BE2C (cell line): ENCODE measurements at regions not wholly inside any gene's neighbourhood (a gene's known extent, or its start where the extent isn't known, plus 50 kb on each side); places are given as distances from the start of the nearest gene placed in this dataset.

Source experiments
- DNase-seq: peaks from one replicate; pipeline ENCODE4 v3.0.0-alpha.2; 2020
- H3K27me3 ChIP-seq: fragments of 250-450 bp; sonication (Bioruptor Pico); 2 replicates; pipeline ENCODE4 v1.5.1; 2020; ENCODE audit warnings: mild to moderate bottlenecking
- H3K36me3 ChIP-seq: fragments of 250-450 bp; sonication (Bioruptor Pico); 2 replicates; pipeline ENCODE4 v1.5.1; 2020; ENCODE audit warnings: mild to moderate bottlenecking
- H3K4me1 ChIP-seq: fragments of 250-450 bp; sonication (Bioruptor Pico); 2 replicates; pipeline ENCODE4 v1.5.1; 2020
- H3K4me3 ChIP-seq: 2 replicates; pipeline ENCODE4 v1.5.1; 2011; ENCODE audit warnings: low read depth, low read length
- H3K9me3 ChIP-seq: fragments of 250-450 bp; sonication (Bioruptor Pico); 2 replicates; pipeline ENCODE4 v1.5.1; 2020
- TF ChIP-seq, protein P1 (sequence below): IDR thresholded peaks from 2 replicates; pipeline ENCODE4 v1.5.1; 2012; ENCODE audit warnings: mild to moderate bottlenecking, low read depth, low read length

DNA sequence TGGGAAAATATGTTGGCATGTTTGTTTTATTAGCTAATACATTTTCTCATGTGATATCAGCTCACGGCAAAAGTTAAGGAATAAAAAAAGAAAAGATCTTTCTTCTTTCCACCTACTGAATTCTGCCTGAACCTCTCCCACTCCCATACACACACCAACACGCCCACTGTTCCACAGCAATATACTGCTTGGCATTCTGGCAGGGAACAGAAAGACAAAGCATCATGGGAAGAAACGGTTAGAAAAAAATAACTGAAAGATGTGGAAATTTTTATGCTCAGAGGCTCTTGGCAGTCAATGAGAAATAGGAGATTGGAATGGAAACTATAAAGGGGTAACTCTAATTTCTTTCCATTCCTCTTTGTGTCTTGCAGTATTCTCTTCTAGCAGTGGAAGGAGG is 268.5 kb downstream of the FOXG1 start:
- TF ChIP-seq, protein P1, sequence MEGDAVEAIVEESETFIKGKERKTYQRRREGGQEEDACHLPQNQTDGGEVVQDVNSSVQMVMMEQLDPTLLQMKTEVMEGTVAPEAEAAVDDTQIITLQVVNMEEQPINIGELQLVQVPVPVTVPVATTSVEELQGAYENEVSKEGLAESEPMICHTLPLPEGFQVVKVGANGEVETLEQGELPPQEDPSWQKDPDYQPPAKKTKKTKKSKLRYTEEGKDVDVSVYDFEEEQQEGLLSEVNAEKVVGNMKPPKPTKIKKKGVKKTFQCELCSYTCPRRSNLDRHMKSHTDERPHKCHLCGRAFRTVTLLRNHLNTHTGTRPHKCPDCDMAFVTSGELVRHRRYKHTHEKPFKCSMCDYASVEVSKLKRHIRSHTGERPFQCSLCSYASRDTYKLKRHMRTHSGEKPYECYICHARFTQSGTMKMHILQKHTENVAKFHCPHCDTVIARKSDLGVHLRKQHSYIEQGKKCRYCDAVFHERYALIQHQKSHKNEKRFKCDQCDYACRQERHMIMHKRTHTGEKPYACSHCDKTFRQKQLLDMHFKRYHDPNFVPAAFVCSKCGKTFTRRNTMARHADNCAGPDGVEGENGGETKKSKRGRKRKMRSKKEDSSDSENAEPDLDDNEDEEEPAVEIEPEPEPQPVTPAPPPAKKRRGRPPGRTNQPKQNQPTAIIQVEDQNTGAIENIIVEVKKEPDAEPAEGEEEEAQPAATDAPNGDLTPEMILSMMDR, result no peak

DNA sequence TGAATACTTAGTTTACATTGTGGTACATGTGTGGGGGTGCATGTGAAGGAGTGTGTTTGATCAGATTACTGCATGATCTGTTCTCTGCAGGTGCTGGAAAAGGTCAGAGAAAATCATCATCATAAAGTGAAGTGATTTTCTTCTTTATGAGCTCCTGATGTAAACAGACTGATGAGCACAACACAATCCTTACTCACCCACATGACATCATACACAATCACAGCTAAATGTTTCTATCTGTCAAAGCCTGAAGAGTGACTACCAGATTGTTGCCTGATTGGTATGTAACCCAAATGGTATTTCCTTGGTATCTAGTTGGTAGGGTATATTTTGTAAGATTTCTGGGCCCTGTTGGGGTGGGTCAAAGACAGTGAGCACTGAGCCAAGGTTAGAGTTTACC is 270.8 kb downstream of the FOXG1 start:
- TF ChIP-seq, protein P1, result no peak
- H3K36me3 ChIP-seq, result no peaks in the 10 kb centered on the region
- H3K4me3 ChIP-seq, result no peak overlapping the region
- H3K9me3 ChIP-seq, result no peaks in the 10 kb centered on the region
- no peak for DNase-seq
- no peaks in the 10 kb centered on the region for H3K27me3 ChIP-seq
- no peaks in the 10 kb centered on the region for H3K4me1 ChIP-seq

More for the DNA sequence above, 268.5 kb downstream of the FOXG1 start:
- no peak for DNase-seq
- no peaks in the 10 kb centered on the region for H3K9me3 ChIP-seq
- no peak overlapping the region for H3K4me3 ChIP-seq
- H3K4me1 ChIP-seq, result no peaks in the 10 kb centered on the region
- H3K36me3 ChIP-seq, result no peaks in the 10 kb centered on the region
- no peaks in the 10 kb centered on the region for H3K27me3 ChIP-seq

DNA sequence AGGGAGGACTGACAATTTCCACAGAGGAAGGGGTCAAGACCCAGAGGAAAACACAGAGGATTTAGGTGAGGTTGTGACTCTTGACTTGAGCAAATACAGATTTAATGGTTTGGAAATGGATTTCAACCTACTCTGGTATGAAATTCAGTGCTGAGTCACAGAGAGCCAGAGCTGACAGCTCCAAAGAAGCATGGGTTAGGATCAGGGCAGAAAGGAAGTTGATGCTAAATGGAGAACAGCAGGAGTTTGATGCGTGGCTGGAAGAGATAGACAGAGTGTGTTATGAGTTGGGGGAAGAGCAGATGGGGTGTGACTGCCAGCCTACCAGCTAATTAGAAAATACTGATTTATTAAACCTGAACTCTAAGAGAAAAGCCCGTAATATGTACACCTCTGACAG is 272.6 kb downstream of the FOXG1 start:
- Histone ChIP-seq H3K4me1 (no peaks in the 10 kb centered on the region), H3K4me3 (no peak overlapping the region), H3K36me3 (no peaks in the 10 kb centered on the region), H3K9me3 (no peaks in the 10 kb centered on the region), H3K27me3 (no peaks in the 10 kb centered on the region)
- no peak for DNase-seq
- TF ChIP-seq, protein P1, result no peak

DNA sequence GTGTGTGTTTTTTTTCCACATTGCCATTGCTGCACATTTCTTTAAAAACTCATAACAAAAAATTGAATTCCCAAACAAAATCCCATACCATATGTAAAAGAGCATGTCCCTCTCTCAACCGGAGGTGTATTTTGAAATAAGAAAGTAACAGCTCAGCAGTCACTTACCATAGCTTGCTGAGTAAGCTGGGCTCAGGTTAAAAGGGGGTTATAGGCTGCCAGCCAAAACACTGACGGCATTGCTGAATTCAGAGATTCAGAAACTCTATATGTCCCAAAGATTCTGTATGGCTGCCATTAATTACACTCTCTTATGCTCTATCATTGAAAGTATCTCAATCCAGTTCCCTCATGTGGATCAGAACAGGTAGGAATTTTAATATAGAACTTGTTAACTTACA is 276.0 kb downstream of the FOXG1 start:
- Histone ChIP-seq H3K9me3 (no peaks in the 10 kb centered on the region), H3K4me3 (no peak overlapping the region), H3K36me3 (no peaks in the 10 kb centered on the region), H3K4me1 (no peaks in the 10 kb centered on the region), H3K27me3 (no peaks in the 10 kb centered on the region)
- DNase-seq, result no peak
- TF ChIP-seq, protein P1, result no peak

DNA sequence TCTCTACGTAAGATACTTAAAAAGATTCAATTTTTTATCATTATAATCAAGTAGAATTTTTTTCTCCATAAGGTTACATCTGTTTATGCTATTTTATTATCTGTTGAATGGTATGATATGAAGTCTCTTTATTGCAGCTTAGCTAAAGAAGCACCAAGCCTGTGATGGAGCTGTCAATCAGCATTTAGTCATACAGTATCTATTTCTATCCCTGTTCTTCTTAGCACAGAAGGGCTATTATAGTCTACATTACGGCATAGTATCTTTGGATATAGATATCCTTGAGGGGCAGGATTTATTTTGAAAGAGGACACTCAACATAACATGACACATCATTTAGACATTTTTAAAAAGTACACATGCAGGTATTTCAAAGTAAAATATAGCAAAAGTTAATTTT is 277.1 kb downstream of the FOXG1 start:
- H3K9me3 ChIP-seq, result no peaks in the 10 kb centered on the region
- no peak overlapping the region for H3K4me3 ChIP-seq
- H3K36me3 ChIP-seq, result no peaks in the 10 kb centered on the region
- no peaks in the 10 kb centered on the region for H3K27me3 ChIP-seq
- DNase-seq, result no peak
- H3K4me1 ChIP-seq, result no peaks in the 10 kb centered on the region
- TF ChIP-seq, protein P1, result no peak

DNA sequence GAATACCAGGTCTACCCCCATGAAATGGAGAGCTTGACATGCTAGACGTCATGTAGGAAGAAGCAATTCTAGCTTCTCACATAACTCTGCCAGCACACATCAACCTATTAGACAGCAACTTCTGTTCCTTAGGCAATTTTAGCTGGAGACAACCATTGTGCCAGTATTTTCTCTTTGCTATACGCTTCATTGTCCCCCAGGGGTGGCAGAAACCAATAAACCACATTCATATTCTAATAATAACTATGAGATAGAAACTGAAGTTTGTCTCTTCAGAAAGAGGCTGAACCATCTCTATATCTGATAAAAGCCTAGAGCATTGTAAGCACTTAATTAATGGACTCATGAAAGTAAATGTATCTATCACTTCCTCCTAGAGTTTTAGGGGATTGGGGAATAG is 278.6 kb downstream of the FOXG1 start:
- Histone ChIP-seq H3K27me3 (no peaks in the 10 kb centered on the region), H3K4me1 (no peaks in the 10 kb centered on the region), H3K9me3 (no peaks in the 10 kb centered on the region), H3K4me3 (no peak overlapping the region), H3K36me3 (no peaks in the 10 kb centered on the region)
- TF ChIP-seq, protein P1, result no peak
- no peak for DNase-seq
